HepG2 (cell line): ENCODE measurements at regions not wholly inside any gene's neighbourhood (a gene's known extent, or its start where the extent isn't known, plus 50 kb on each side); places are given as distances from the start of the nearest gene placed in this dataset.

Source experiments
- ATAC-seq: fragments of 200-7000 bp; cut with Tn5 transposase; 3 replicates; pipeline ENCODE4 v1.9.1; 2020; ENCODE audit warnings: mild to moderate bottlenecking, moderate library complexity
- BruUV-seq: library from RNA; stranded (reverse); fragments of 400-500 nt; replicated peaks from 2 replicates; lab custom pipeline; 2021; lab: Mats Ljungman, UMichigan
- CTCF ChIA-PET: fragments of 300-600 bp; formaldehyde crosslinking; extraction: SDS; loops from one replicate; lab custom pipeline; 2021; ENCODE audit warnings: low total read pairs, inconsistent platforms, low intra/inter-chr PET ratio; lab: Yijun Ruan, JAX
- POLR2A ChIA-PET: fragments of 350-600 bp; sonication (Branson Sonifier 250); formaldehyde crosslinking; loops from one replicate; lab custom pipeline; 2020; ENCODE audit warnings: antibody characterized with exemption, inconsistent platforms; lab: Yijun Ruan, JAX
- DNase-seq: peaks from one replicate; pipeline ENCODE4 v3.0.0-alpha.2; 2015; ENCODE audit warnings: low spot score
- FAIRE-seq: peaks from 3 replicates; lab custom pipeline; 2011; peaks lifted over from hg19 to GRCh38; lab: Jason Lieb, UNC
- H2AFZ ChIP-seq: one replicate; pipeline ENCODE4 v1.6.1; 2011; ENCODE audit warnings: low read length, inconsistent platforms
- H3K27ac ChIP-seq: fragments of 300-600 bp; 3 replicates; pipeline ENCODE4 v1.8.0; 2011; ENCODE audit warnings: mixed run types, mild to moderate bottlenecking, mixed read lengths, low read length, inconsistent platforms; ENCODE audit not compliant: insufficient read depth; ENCODE audit errors: extremely low read length
- H3K27me3 ChIP-seq, 2 experiments: fragments of 200-600 bp in 1 of 2; 2 replicates in 1 of 2; 3 replicates in 1 of 2; pipeline versions ENCODE4 v1.6.0 to v1.8.0; 2011; ENCODE audit warnings: low read length in 2 of 2, mild to moderate bottlenecking in 2 of 2, moderate library complexity in 2 of 2, inconsistent platforms in 1 of 2; ENCODE audit not compliant: insufficient read depth in 2 of 2, control insufficient read depth in 1 of 2
- H3K36me3 ChIP-seq, 2 experiments: fragments of 200-600 bp in 1 of 2; replicated peaks in 1 of 2; 2 replicates in 1 of 2; 3 replicates in 1 of 2; pipeline versions ENCODE4 v1.5.1 to v1.8.0; 2011; ENCODE audit warnings: low read length in 2 of 2, inconsistent platforms in 1 of 2; ENCODE audit not compliant: insufficient read depth in 2 of 2, control insufficient read depth in 1 of 2
- H3K4me1 ChIP-seq: 2 replicates; pipeline ENCODE4 v1.5.1; 2012; ENCODE audit warnings: low read length, inconsistent platforms; ENCODE audit not compliant: insufficient read depth
- H3K4me2 ChIP-seq: 2 replicates; pipeline ENCODE4 v1.6.0; 2011; ENCODE audit warnings: low read depth, low read length, inconsistent platforms
- H3K4me3 ChIP-seq, 3 experiments: fragments of 200-600 bp in 1 of 3; sonication (generic), shearing (Covaris generic) in 1 of 3; replicated peaks in 1 of 3; 2 replicates each; pipeline ENCODE4 v1.5.1; 2011 to 2016; ENCODE audit warnings: low read length in 3 of 3, inconsistent platforms in 2 of 3, low read depth in 2 of 3, mild to moderate bottlenecking in 2 of 3, control low read depth in 1 of 3, mixed read lengths in 1 of 3; ENCODE audit not compliant: insufficient read depth in 1 of 3
- H3K79me2 ChIP-seq: one replicate; pipeline ENCODE4 v1.6.1; 2011; ENCODE audit warnings: low read length, inconsistent platforms; ENCODE audit not compliant: insufficient read depth
- H3K9ac ChIP-seq: 2 replicates; pipeline ENCODE4 v1.6.0; 2011; ENCODE audit warnings: mild to moderate bottlenecking, low read depth, low read length, inconsistent platforms; ENCODE audit not compliant: insufficient read depth
- H3K9me3 ChIP-seq: 2 replicates; pipeline ENCODE4 v1.5.1; 2012; ENCODE audit warnings: mild to moderate bottlenecking, low read length
- H4K20me1 ChIP-seq: 2 replicates; pipeline ENCODE4 v1.6.0; 2011; ENCODE audit warnings: inconsistent platforms, mild to moderate bottlenecking, low read length, moderate library complexity; ENCODE audit not compliant: insufficient read depth
- CEBPZ ChIP-seq: IDR thresholded peaks from 2 replicates; pipeline ENCODE4 v1.6.1; 2012; ENCODE audit warnings: low read length, improper control_type of control experiment
- HDAC1 ChIP-seq: sonication (generic); formaldehyde crosslinking; IDR thresholded peaks from 2 replicates; pipeline ENCODE4 v1.5.1; 2020; ENCODE audit warnings: mild to moderate bottlenecking, missing genetic modification reagents
- IRX3 ChIP-seq: sonication (generic); formaldehyde crosslinking; IDR thresholded peaks from 2 replicates; pipeline ENCODE4 v1.8.1; 2023; ENCODE audit warnings: mild to moderate bottlenecking, low read depth, missing genetic modification reagents, borderline replicate concordance
- MAFK ChIP-seq, 2 experiments: IDR thresholded peaks in 1 of 2; conservative IDR thresholded peaks in 1 of 2; 2 replicates each; pipeline ENCODE4 v1.6.1; 2011; ENCODE audit warnings: improper control_type of control experiment in 2 of 2, low read length in 2 of 2
- TRIM22 ChIP-seq: fragments of 450-650 bp; IDR thresholded peaks from 2 replicates; pipeline ENCODE4 v1.6.1; 2017
- WIZ ChIP-seq: sonication (generic); formaldehyde crosslinking; IDR thresholded peaks from 2 replicates; pipeline ENCODE4 v1.5.1; 2020; ENCODE audit warnings: mild to moderate bottlenecking, missing genetic modification reagents
- ZBTB46 ChIP-seq: sonication (generic); formaldehyde crosslinking; IDR thresholded peaks from 2 replicates; pipeline ENCODE4 v1.4.0; 2020; ENCODE audit warnings: mild to moderate bottlenecking, missing genetic modification reagents, borderline replicate concordance
- ZNF7 ChIP-seq: IDR thresholded peaks from 2 replicates; pipeline ENCODE4 v1.6.1; 2016; ENCODE audit warnings: missing biosample characterization, missing genetic modification reagents
- ZNF776 ChIP-seq: sonication (generic); formaldehyde crosslinking; IDR thresholded peaks from 2 replicates; pipeline ENCODE4 v1.4.0; 2020; ENCODE audit warnings: mild to moderate bottlenecking, missing genetic modification reagents
- ZSCAN21 ChIP-seq: sonication (generic); formaldehyde crosslinking; IDR thresholded peaks from 2 replicates; pipeline ENCODE4 v1.8.0; 2022; ENCODE audit warnings: mild to moderate bottlenecking, missing genetic modification reagents, moderate library complexity, borderline replicate concordance
- ZSCAN31 ChIP-seq: sonication (generic); formaldehyde crosslinking; IDR thresholded peaks from 2 replicates; pipeline ENCODE4 v1.5.0; 2020; ENCODE audit warnings: low read depth, mild to moderate bottlenecking, missing genetic modification reagents
- WGBS: methylation state at CpG from one replicate; pipeline ENCODE4 v1.1.6; 2017; ENCODE audit warnings: low lambda C conversion rate; 5-methylcytosine and 5-hydroxymethylcytosine counted together
- in situ Hi-C: cut with HindIII; loops from 2 replicates; pipeline ENCODE4 v1.10.0; 2017; ENCODE audit warnings: low pct_unique_long_range_greater_than_20kb; ENCODE audit not compliant: extremely low pct_ligation_motif_present
- intact Hi-C: fragments of 100-400 bp; cut with micrococcal nuclease; formaldehyde crosslinking; loops from one replicate; pipeline ENCODE4 v1.10.0; 2022; ENCODE audit not compliant: unreplicated experiment

GRCh38 chr10:118145256-118145655 lies 98.5 kb upstream of the RAB11FIP2 start (continued):
- TF ChIP-seq CEBPZ (no peak), IRX3 (CRISPR knock-in tag) (no peak), ZSCAN31 (no peak), HDAC1 (no peak), ZNF7 (CRISPR knock-in tag) (no peak)

- no peaks in the 10 kb centered on the region for H3K36me3 ChIP-seq
- TF ChIP-seq MAFK (conservative IDR thresholded peaks at IDR 0.05 in 1 of 2, IDR thresholded peaks at IDR 0.05 in 1 of 2; ENCODE audit: low read length in 2 of 2) (no peak), WIZ (no peak), ZBTB46 (no peak), ZNF776 (no peak), ZSCAN21 (no peak), TRIM22 (no peak)
- H3K9ac ChIP-seq: no peak overlapping the region
- no peaks in the 10 kb centered on the region for H3K4me1 ChIP-seq
- H3K4me3 ChIP-seq: no peak overlapping the region
- no peak overlapping the region for H2AFZ ChIP-seq
- intact Hi-C loops: no loop called here
- DNase-seq (no peak), ATAC-seq (no peak), FAIRE-seq (no peak)
- no peak overlapping the region for H3K4me2 ChIP-seq
- WGBS: 5% methylated on average over 6 of the region's 6 CpGs
- BruUV-seq: no TSS peak
- ChIA-PET CTCF (no interaction called here), POLR2A (no interaction called here)
- H3K79me2 ChIP-seq: no peaks in the 10 kb centered on the region
- H4K20me1 ChIP-seq: no peaks in the 10 kb centered on the region
- in situ Hi-C loops: no loop called here
- H3K27ac ChIP-seq: no peak overlapping the region
- no peaks in the 10 kb centered on the region for H3K27me3 ChIP-seq
- H3K9me3 ChIP-seq: no peaks in the 10 kb centered on the region
These were observed 94.7 kb upstream of the RAB11FIP2 start for GRCh38 chr10:118141471-118141870.
